ENCODE measurements at regions not wholly inside any gene's neighbourhood (a gene's known extent, or its start where the extent isn't known, plus 50 kb on each side); places are given as distances from the start of the nearest gene placed in this dataset.
"Not testable (repeated sequence)": the region's sequence is repeated elsewhere in the genome, so short reads cannot be mapped to it uniquely, and the experiment has no call there.

- TF ChIP-seq, protein P1, sequence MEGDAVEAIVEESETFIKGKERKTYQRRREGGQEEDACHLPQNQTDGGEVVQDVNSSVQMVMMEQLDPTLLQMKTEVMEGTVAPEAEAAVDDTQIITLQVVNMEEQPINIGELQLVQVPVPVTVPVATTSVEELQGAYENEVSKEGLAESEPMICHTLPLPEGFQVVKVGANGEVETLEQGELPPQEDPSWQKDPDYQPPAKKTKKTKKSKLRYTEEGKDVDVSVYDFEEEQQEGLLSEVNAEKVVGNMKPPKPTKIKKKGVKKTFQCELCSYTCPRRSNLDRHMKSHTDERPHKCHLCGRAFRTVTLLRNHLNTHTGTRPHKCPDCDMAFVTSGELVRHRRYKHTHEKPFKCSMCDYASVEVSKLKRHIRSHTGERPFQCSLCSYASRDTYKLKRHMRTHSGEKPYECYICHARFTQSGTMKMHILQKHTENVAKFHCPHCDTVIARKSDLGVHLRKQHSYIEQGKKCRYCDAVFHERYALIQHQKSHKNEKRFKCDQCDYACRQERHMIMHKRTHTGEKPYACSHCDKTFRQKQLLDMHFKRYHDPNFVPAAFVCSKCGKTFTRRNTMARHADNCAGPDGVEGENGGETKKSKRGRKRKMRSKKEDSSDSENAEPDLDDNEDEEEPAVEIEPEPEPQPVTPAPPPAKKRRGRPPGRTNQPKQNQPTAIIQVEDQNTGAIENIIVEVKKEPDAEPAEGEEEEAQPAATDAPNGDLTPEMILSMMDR (IDR thresholded peaks at IDR 0.05; ENCODE audit: control extremely low read depth, extremely low read depth, low read depth, missing control alignments): no peak
- DNase-seq (ENCODE audit: extremely low spot score): no peak
- ChIA-PET POLR2A (no interaction called here), CTCF (interaction anchor here (1.0 kb wide), 1 partner anchor 22 kb away, joined by 3 read pairs; no protein-coding TSS in a partner anchor)
Measured at GRCh38 chr11:33434294-33434693, 177.1 kb downstream of the HIPK3 start.

GRCh38 chr11:33428435-33428834, 171.3 kb downstream of the HIPK3 start:
- POLR2A ChIA-PET; DNase-seq (ENCODE audit: extremely low spot score); CTCF ChIA-PET: not testable (repeated sequence)

DNA sequence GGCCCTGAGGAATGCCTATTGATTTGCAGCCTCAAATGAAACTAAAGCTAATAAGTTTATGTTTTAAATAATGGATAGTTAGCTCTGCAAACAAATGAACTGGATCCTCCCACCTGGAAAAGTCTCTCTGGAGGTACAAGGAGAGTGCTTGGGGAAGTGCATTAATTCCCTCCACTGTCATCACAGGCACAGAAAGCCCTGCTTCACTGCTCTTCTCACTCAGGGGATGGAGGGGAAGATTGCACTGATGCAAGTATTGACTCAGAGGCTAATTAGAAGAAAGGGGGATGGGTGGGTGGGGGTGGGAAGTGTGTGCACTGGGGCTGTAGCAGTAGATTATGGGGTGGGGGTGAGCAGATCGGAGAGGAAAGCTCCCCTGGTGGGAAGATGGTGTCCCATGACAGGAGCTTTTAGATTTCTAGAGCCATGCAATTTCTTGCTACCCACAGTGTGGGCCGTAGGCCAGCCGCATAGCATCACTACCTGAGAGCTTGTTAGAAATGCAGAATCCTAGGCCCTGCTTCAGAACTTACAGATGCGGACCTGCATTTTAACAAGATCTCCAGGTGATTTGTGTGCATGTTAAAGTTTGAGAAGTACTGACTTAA, 163.9 kb downstream of the HIPK3 start:
- no peak for DNase-seq (ENCODE audit: extremely low spot score)
- POLR2A ChIA-PET: no interaction called here
- CTCF ChIA-PET: interaction anchor here (1.2 to 2.4 kb wide), 3 partner anchors 9 to 16 kb away, joined by 3 to 11 read pairs (median 3); no protein-coding TSS in a partner anchor
- TF ChIP-seq, protein P1 (IDR thresholded peaks at IDR 0.05; ENCODE audit: control extremely low read depth, extremely low read depth, low read depth, missing control alignments): no peak

GRCh38 chr11:33419924-33420323, 162.7 kb downstream of the HIPK3 start:
- TF ChIP-seq, protein P1 (IDR thresholded peaks at IDR 0.05; ENCODE audit: control extremely low read depth, extremely low read depth, low read depth, missing control alignments): no peak
- ChIA-PET CTCF (interaction anchor here (0.9 to 2.4 kb wide), 5 partner anchors 8 to 190 kb away, joined by 3 to 11 read pairs (median 3); no protein-coding TSS in a partner anchor), POLR2A (interaction anchor here (0.7 kb wide), 1 partner anchor 305 kb away, joined by 9 read pairs; no protein-coding TSS in a partner anchor)
- DNase-seq (ENCODE audit: extremely low spot score): no peak

- TF ChIP-seq, protein P1 (IDR thresholded peaks at IDR 0.05; ENCODE audit: control extremely low read depth, extremely low read depth, low read depth, missing control alignments): no peak
- DNase-seq (ENCODE audit: extremely low spot score): no peak
- ChIA-PET POLR2A (no interaction called here), CTCF (interaction anchor here (1.2 kb wide), 1 partner anchor 9 kb away, joined by 3 read pairs; no protein-coding TSS in a partner anchor)
Measured at GRCh38 chr11:33417121-33417520, 159.9 kb downstream of the HIPK3 start.

DNA sequence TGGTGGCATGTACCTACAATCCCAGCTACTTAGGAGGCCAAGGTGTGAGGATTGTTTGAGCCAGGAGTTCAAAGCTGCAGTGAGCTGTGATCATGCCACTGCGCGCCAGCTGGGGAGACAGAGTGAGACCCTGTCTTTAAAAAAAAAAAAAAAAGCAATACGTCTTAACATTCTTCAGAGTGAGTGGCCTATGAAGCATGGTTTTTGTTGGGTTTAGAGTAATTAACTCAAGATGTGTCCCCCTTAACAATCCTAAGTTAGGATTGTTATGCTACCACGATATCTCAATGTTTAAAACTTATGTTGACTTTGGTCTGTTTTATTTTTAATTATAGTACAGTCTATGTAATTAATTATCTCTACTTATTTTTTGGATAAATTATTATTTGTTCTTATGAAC, 156.1 kb downstream of the HIPK3 start:
- TF ChIP-seq, protein P1 (IDR thresholded peaks at IDR 0.05; ENCODE audit: control extremely low read depth, extremely low read depth, low read depth, missing control alignments): no peak
- no peak for DNase-seq (ENCODE audit: extremely low spot score)
- POLR2A ChIA-PET: interaction anchor here (0.6 kb wide), 1 partner anchor 252 kb away, joined by 3 read pairs; the partner anchor contains the start of gene CSTF3
- CTCF ChIA-PET: interaction anchor here (0.9 to 2.9 kb wide), 3 partner anchors 7 to 16 kb away, joined by 3 to 11 read pairs (median 4); no protein-coding TSS in a partner anchor

GRCh38 chr11:33412241-33412640, 155.1 kb downstream of the HIPK3 start:
- TF ChIP-seq, protein P1 (IDR thresholded peaks at IDR 0.05; ENCODE audit: control extremely low read depth, extremely low read depth, low read depth, missing control alignments): no peak
- DNase-seq (ENCODE audit: extremely low spot score): no peak
- CTCF ChIA-PET: interaction anchor here (0.9 to 2.9 kb wide), 6 partner anchors 8 to 51 kb away, joined by 3 to 11 read pairs (median 3); no protein-coding TSS in a partner anchor
- POLR2A ChIA-PET: no interaction called here

All from GM10248 (cell line).